ENCODE measurements at regions not wholly inside any gene's neighbourhood (a gene's known extent, or its start where the extent isn't known, plus 50 kb on each side); places are given as distances from the start of the nearest gene placed in this dataset.

- Histone ChIP-seq H3K9me3 (no peaks in the 10 kb centered on the region), H3K4me1 (no peaks in the 10 kb centered on the region), H3K27me3 (no peaks in the 10 kb centered on the region), H3K36me3 (no peaks in the 10 kb centered on the region), H3K4me3 (ENCODE audit: low read depth, low read length) (no peak overlapping the region)
- TF ChIP-seq CTCF (IDR thresholded peaks at IDR 0.05; ENCODE audit: low read depth, low read length) = no peak
- DNase-seq = no peak
Observed at GRCh38 chr7:47095946-47096345, 486.0 kb downstream of the TNS3 start.

GRCh38 chr7:47094462-47094861, 487.4 kb downstream of the TNS3 start:
- H3K4me3 ChIP-seq (ENCODE audit: low read depth, low read length) = no peak overlapping the region
- no peaks in the 10 kb centered on the region for H3K27me3 ChIP-seq
- no peak for DNase-seq
- H3K36me3 ChIP-seq = no peaks in the 10 kb centered on the region
- H3K4me1 ChIP-seq = no peaks in the 10 kb centered on the region
- no peak for TF ChIP-seq CTCF (IDR thresholded peaks at IDR 0.05; ENCODE audit: low read depth, low read length)
- H3K9me3 ChIP-seq = no peaks in the 10 kb centered on the region

DNA sequence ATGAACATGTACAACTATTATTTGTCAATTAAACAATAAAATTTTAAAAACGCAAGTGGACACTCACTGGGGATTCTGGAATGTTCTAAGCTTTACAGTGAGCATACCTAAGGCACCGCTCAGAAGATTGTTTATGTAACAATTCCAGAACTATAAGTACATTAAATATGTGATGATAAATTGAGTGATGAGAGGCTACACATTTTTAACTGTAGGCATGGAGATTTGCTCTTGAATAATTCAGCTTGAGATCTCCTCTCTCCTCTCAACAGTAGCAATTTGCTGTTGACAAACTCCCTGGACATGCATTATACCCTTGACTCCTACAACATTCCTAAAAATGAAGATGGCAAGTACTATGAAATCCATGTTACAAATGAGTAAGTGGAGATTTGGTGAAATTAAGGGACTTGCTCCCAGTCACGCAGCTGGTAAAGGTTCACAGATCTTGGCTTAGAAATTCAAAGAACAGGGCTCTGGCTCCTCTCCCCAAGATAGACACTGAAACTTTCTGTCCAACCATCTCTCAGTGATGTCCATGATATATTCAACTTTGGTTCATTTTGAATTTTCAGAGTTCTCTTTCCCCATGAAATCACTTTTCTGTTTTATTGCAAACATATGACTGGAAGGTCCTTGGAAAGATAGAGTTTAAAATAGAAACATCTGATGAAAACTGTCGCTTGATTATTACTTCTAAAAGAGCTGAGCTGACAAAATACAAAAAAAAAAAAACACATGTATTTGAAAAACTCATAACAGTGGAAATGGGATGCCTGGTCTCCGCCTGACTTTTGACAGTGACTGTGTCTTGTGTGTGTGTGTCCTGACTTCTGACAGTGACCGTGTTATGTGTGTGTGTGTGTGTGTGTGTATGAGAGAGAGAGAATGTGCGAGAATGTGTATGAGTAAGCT, 488.3 kb downstream of the TNS3 start:
- Histone ChIP-seq H3K4me3 (ENCODE audit: low read depth, low read length) (no peak overlapping the region), H3K27me3 (no peaks in the 10 kb centered on the region), H3K9me3 (no peaks in the 10 kb centered on the region), H3K36me3 (no peaks in the 10 kb centered on the region), H3K4me1 (no peaks in the 10 kb centered on the region)
- no peak for TF ChIP-seq CTCF (IDR thresholded peaks at IDR 0.05; ENCODE audit: low read depth, low read length)
- no peak for DNase-seq

DNA sequence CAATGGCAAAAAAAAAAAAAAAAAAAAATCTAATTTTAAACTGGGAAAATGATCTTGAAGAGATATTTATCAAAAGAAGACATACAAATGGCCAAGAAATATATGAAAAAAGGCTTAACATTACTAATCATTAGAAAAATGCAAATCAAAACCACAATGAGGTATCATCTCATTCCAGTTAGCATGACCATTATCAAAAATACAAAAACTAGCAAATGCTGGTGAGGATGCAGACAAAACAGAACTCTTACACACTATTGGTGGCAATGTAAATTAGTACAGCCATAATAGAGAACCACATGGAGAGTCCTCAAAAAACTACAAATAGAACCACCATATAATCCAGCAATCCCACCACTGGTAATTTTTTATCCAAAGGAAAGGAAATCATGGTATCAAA, 489.6 kb downstream of the TNS3 start:
- no peak for DNase-seq
- H3K4me3 ChIP-seq (ENCODE audit: low read depth, low read length) = no peak overlapping the region
- no peaks in the 10 kb centered on the region for H3K4me1 ChIP-seq
- TF ChIP-seq CTCF (IDR thresholded peaks at IDR 0.05; ENCODE audit: low read depth, low read length) = no peak
- H3K9me3 ChIP-seq = no peaks in the 10 kb centered on the region
- H3K27me3 ChIP-seq = no peaks in the 10 kb centered on the region
- no peaks in the 10 kb centered on the region for H3K36me3 ChIP-seq

DNA sequence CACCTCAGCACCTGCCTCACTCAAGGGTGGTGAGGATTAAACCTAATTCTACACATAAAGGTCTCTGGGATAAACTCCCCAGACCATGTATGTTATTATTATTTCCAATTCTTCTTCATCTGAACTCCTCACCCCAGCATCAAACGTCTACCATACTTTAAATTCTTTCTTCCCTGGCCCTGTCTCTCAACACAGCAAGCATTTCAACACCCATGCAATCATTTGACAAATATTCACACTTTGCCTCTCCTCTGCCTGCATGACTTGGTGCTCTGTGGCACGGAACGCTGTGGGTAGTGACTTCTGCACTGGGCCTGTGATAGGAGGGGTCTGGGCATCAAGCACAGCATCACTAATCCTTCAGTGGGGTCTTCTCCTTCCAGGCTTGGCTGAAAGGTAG, 490.8 kb downstream of the TNS3 start:
- H3K27me3 ChIP-seq = no peaks in the 10 kb centered on the region
- no peak for DNase-seq
- H3K4me3 ChIP-seq (ENCODE audit: low read depth, low read length) = no peak overlapping the region
- H3K4me1 ChIP-seq = no peaks in the 10 kb centered on the region
- H3K9me3 ChIP-seq = no peaks in the 10 kb centered on the region
- no peak for TF ChIP-seq CTCF (IDR thresholded peaks at IDR 0.05; ENCODE audit: low read depth, low read length)
- no peaks in the 10 kb centered on the region for H3K36me3 ChIP-seq

DNA sequence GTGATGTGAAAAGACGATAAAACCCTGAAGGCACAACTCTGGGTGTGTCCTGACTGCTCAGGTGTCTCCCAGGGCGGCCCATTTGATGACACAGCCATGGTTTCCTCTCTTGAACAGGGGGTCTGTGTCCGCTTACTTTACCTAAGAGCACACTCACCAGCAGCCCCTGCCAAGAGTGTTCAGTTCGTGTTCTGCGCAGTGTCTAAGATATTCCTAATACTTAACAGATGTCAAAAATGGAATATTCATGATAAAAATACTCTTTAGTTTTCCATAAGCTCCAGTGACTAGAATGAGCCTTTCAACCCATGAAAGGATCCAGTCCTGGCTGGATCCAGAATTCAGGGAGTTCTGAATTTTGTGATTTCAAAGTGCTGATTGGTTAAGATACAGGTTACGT, 492.4 kb downstream of the TNS3 start:
- no peak overlapping the region for H3K4me3 ChIP-seq (ENCODE audit: low read depth, low read length)
- no peak for DNase-seq
- no peaks in the 10 kb centered on the region for H3K27me3 ChIP-seq
- H3K9me3 ChIP-seq = no peaks in the 10 kb centered on the region
- no peaks in the 10 kb centered on the region for H3K36me3 ChIP-seq
- no peak for TF ChIP-seq CTCF (IDR thresholded peaks at IDR 0.05; ENCODE audit: low read depth, low read length)
- no peaks in the 10 kb centered on the region for H3K4me1 ChIP-seq

All from BE2C (cell line).